Activated CD4-positive, alpha-beta T cell treated with anti-CD3 and anti-CD28 coated beads, Interleukin-2, amount 50 U/mL, for 1 hour (primary cell): ENCODE measurements at regions not wholly inside any gene's neighbourhood (a gene's known extent, or its start where the extent isn't known, plus 50 kb on each side); places are given as distances from the start of the nearest gene placed in this dataset.

Experiments used
- DNase-seq: peaks from one replicate; pipeline ENCODE4 v3.0.0-alpha.2; 2020

GRCh38 chr1:222914861-222915632 is 100.2 kb downstream of the DISP1 start:
- DNase-seq: no peak

GRCh38 chr1:222916100-222916499 is 101.3 kb downstream of the DISP1 start:
- no peak for DNase-seq

- no peak for DNase-seq
Measured at GRCh38 chr1:222918801-222919477, 104.1 kb downstream of the DISP1 start.

GRCh38 chr1:222919478-222919865 is 104.6 kb downstream of the DISP1 start:
- DNase-seq: no peak

GRCh38 chr1:222920169-222920568 is 105.3 kb downstream of the DISP1 start:
- DNase-seq: no peak

- no peak for DNase-seq
Measured at GRCh38 chr1:222921945-222922344, 107.1 kb downstream of the DISP1 start.

- no peak for DNase-seq
Measured at GRCh38 chr1:222923506-222923905, 108.7 kb downstream of the DISP1 start.

- no peak for DNase-seq
Measured at GRCh38 chr1:222924136-222924706, 109.4 kb downstream of the DISP1 start.

GRCh38 chr1:222926566-222926965 is 111.7 kb downstream of the DISP1 start:
- DNase-seq: no peak

- no peak for DNase-seq
Measured at GRCh38 chr1:222927031-222927430, 112.2 kb downstream of the DISP1 start.

GRCh38 chr1:222928212-222928611 is 113.4 kb downstream of the DISP1 start:
- no peak for DNase-seq

- DNase-seq: no peak
Measured at GRCh38 chr1:222930070-222930469, 115.2 kb downstream of the DISP1 start.

- no peak for DNase-seq
Measured at GRCh38 chr1:222931023-222931422, 116.2 kb downstream of the DISP1 start.

GRCh38 chr1:222933273-222933672 is 118.4 kb downstream of the DISP1 start:
- no peak for DNase-seq

GRCh38 chr1:222935239-222935900 is 120.5 kb downstream of the DISP1 start:
- DNase-seq: no peak

GRCh38 chr1:222936042-222936441 is 121.2 kb downstream of the DISP1 start:
- DNase-seq: no peak

- DNase-seq: no peak
Measured at GRCh38 chr1:222938986-222939385, 124.1 kb downstream of the DISP1 start.

GRCh38 chr1:222940095-222940494 is 125.3 kb downstream of the DISP1 start:
- DNase-seq: no peak

GRCh38 chr1:222940906-222941305 is 126.1 kb downstream of the DISP1 start:
- DNase-seq: no peak

GRCh38 chr1:222941425-222941824 is 126.6 kb downstream of the DISP1 start:
- no peak for DNase-seq

GRCh38 chr1:222946436-222946835 is 131.6 kb downstream of the DISP1 start:
- no peak for DNase-seq

GRCh38 chr1:222948079-222948478 is 133.2 kb downstream of the DISP1 start:
- no peak for DNase-seq

GRCh38 chr1:222950892-222951291 is 136.1 kb downstream of the DISP1 start:
- no peak for DNase-seq

GRCh38 chr1:222953585-222953984 is 138.7 kb downstream of the DISP1 start:
- no peak for DNase-seq
